SU-DHL-6 (cell line): ENCODE measurements at regions not wholly inside any gene's neighbourhood (a gene's known extent, or its start where the extent isn't known, plus 50 kb on each side); places are given as distances from the start of the nearest gene placed in this dataset.
"Not testable (repeated sequence)": the region's sequence is repeated elsewhere in the genome, so short reads cannot be mapped to it uniquely, and the experiment has no call there.

ENCODE experiments used
- H2AFZ ChIP-seq: fragments of 200-600 bp; sonication (generic); 2 replicates; pipeline ENCODE4 v1.6.1; 2014; ENCODE audit warnings: low read depth, mild to moderate bottlenecking, moderate library complexity, mixed read lengths, antibody characterized with exemption, low read length; ENCODE audit not compliant: severe bottlenecking
- H3F3A ChIP-seq: fragments of 200-600 bp; shearing (Covaris generic); 2 replicates; pipeline ENCODE4 v1.6.0; 2016; ENCODE audit warnings: antibody characterized with exemption, mild to moderate bottlenecking; ENCODE audit not compliant: insufficient read depth
- H3K27ac ChIP-seq: fragments of 200-600 bp; sonication (generic); 2 replicates; pipeline ENCODE4 v1.5.1; 2016; ENCODE audit warnings: low read depth, mild to moderate bottlenecking, low read length, moderate library complexity, mixed read lengths
- H3K27me3 ChIP-seq: fragments of 200-600 bp; sonication (generic), shearing (Covaris generic); 2 replicates; pipeline ENCODE4 v1.6.0; 2014; ENCODE audit warnings: mild to moderate bottlenecking, low read length
- H3K36me3 ChIP-seq: fragments of 200-600 bp; sonication (generic); 2 replicates; pipeline ENCODE4 v1.6.1; 2014; ENCODE audit warnings: mild to moderate bottlenecking, low read length, mixed read lengths
- H3K4me2 ChIP-seq: fragments of 300-600, 200-600 bp; shearing (Covaris generic), sonication (generic); 2 replicates; pipeline ENCODE4 v1.6.0; 2014; ENCODE audit warnings: low read length, low read depth, mild to moderate bottlenecking; ENCODE audit not compliant: poor library complexity, severe bottlenecking
- H3K4me3 ChIP-seq: fragments of 200-600 bp; sonication (generic); 2 replicates; pipeline ENCODE4 v1.5.1; 2014; ENCODE audit warnings: antibody characterized with exemption, low read length, mild to moderate bottlenecking, mixed read lengths; ENCODE audit not compliant: insufficient read depth, poor library complexity, severe bottlenecking
- H3K79me2 ChIP-seq: fragments of 200-600 bp; sonication (generic); 2 replicates; pipeline ENCODE4 v1.6.1; 2014; ENCODE audit warnings: mild to moderate bottlenecking, low read length, moderate library complexity; ENCODE audit not compliant: insufficient read depth
- H3K9ac ChIP-seq: fragments of 200-600 bp; sonication (generic); 2 replicates; pipeline ENCODE4 v1.7.0; 2014; ENCODE audit warnings: mild to moderate bottlenecking, low read length
- H3K9me2 ChIP-seq: fragments of 200-600 bp; sonication (generic); replicated peaks from 2 replicates; pipeline ENCODE4 v1.6.1; 2014; ENCODE audit warnings: low read length; ENCODE audit not compliant: insufficient read depth
- H3K9me3 ChIP-seq: fragments of 200-600 bp; sonication (generic); 2 replicates; pipeline ENCODE4 v1.6.1; 2014; ENCODE audit warnings: low read length, mixed read lengths; ENCODE audit not compliant: insufficient read depth
- H4K20me1 ChIP-seq: fragments of 200-600 bp; sonication (generic); 2 replicates; pipeline ENCODE4 v1.6.1; 2014; ENCODE audit warnings: low read depth, mild to moderate bottlenecking, antibody characterized with exemption, low read length, moderate library complexity, mixed read lengths
- EZH2phosphoT487 ChIP-seq: fragments of 200-600 bp; sonication (generic), shearing (Covaris generic); conservative IDR thresholded peaks from 2 replicates; pipeline ENCODE4 v1.6.1; 2018; ENCODE audit warnings: mild to moderate bottlenecking, antibody characterized with exemption, low read length, moderate library complexity, mixed read lengths
- TF ChIP-seq, protein P1 (sequence below): fragments of 200-600 bp; sonication (generic); IDR thresholded peaks from one replicate; pipeline ENCODE4 v1.5.1; 2017; ENCODE audit warnings: antibody characterized with exemption, mild to moderate bottlenecking, low read length, moderate library complexity; ENCODE audit not compliant: insufficient read depth, poor library complexity, severe bottlenecking

DNA sequence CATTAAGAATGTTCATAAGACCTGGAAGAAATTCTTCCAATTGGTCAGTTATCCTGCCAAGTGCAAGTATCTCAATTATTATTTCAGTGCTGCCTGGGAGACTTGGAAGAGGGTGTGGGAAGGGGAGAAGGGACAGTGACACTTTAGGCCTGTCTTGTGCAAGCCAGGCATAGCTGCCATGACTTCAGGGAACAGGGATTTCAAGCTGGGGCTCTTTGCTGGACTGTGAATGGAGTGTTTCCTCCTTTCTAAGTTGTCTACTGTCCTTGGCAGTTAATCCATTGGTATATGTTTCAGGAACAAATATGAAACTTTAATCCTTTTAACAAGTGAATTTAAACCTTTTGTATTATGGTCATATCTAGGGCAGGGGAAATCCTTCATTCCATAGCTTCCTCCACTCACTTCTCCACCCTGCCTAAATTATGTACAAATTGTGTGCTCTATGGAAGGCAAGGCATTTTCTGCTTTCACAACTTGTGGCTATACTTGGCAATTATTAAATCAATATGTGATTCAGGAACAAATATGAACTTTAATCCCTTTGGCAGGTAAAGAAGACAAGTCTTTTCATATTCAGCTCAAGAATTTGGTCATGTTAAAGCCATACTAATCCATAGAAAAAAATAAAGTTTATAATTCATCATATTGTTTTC lies 72.7 kb upstream of the IL33 start:
- H3K9me3 ChIP-seq, result no peaks in the 10 kb centered on the region
- H3K4me2 ChIP-seq, result no peak overlapping the region
- no peak for TF ChIP-seq EZH2phosphoT487
- TF ChIP-seq, protein P1, sequence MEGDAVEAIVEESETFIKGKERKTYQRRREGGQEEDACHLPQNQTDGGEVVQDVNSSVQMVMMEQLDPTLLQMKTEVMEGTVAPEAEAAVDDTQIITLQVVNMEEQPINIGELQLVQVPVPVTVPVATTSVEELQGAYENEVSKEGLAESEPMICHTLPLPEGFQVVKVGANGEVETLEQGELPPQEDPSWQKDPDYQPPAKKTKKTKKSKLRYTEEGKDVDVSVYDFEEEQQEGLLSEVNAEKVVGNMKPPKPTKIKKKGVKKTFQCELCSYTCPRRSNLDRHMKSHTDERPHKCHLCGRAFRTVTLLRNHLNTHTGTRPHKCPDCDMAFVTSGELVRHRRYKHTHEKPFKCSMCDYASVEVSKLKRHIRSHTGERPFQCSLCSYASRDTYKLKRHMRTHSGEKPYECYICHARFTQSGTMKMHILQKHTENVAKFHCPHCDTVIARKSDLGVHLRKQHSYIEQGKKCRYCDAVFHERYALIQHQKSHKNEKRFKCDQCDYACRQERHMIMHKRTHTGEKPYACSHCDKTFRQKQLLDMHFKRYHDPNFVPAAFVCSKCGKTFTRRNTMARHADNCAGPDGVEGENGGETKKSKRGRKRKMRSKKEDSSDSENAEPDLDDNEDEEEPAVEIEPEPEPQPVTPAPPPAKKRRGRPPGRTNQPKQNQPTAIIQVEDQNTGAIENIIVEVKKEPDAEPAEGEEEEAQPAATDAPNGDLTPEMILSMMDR, result no peak
- no peak overlapping the region for H2AFZ ChIP-seq
- H3K27me3 ChIP-seq, result no peaks in the 10 kb centered on the region
- no peak overlapping the region for H3K27ac ChIP-seq
- H3K36me3 ChIP-seq, result no peaks in the 10 kb centered on the region
- no peak overlapping the region for H3K9ac ChIP-seq
- H3K9me2 ChIP-seq, result no peaks in the 10 kb centered on the region
- no peaks in the 10 kb centered on the region for H3K79me2 ChIP-seq
- no peak overlapping the region for H3K4me3 ChIP-seq
- no peaks in the 10 kb centered on the region for H3F3A ChIP-seq
- H4K20me1 ChIP-seq, result no peaks in the 10 kb centered on the region

DNA sequence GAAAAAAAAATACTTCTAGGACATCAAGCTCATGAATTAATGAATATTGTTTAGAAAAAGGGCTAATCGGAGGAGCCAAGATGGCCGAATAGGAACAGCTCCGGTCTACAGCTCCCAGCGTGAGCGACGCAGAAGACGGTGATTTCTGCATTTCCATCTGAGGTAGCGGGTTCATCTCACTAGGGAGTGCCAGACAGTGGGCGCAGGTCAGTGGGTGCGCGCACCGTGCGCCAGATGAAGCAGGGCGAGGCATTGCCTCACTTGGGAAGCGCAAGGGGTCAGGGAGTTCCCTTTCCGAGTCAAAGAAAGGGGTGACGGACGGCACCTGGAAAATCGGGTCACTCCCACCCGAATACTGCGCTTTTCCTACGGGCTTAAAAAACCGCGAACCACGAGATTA lies 79.8 kb upstream of the IL33 start:
- not testable (repeated sequence) for H3K4me3 ChIP-seq, H3K4me2 ChIP-seq, H2AFZ ChIP-seq

DNA sequence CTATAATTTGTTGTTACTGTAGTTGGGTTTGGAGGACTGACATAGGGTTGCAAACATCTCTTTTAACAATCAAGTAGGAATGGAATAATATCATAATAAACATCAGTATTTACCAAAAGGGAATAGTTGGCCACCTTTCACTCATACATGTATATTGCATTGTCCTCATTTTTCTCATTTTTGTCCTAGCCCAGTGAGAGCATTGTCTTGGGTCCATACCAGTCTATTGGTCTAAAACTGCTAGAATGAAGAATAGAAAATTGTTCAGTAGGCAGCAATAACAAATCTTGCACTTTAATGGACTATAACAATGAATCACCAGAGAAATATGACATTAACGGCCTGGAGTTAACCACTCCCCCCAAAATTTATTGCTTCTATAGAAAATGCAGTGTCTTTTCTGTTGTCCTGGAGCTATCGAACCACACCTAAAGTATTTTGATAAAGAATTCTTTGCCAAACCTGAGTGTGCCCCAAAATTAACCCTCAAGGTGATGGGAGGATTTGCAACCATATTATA lies 80.9 kb upstream of the IL33 start:
- no peaks in the 10 kb centered on the region for H3K36me3 ChIP-seq
- no peaks in the 10 kb centered on the region for H3K79me2 ChIP-seq
- H4K20me1 ChIP-seq, result no peaks in the 10 kb centered on the region
- no peaks in the 10 kb centered on the region for H3F3A ChIP-seq
- H3K4me2 ChIP-seq, result no peak overlapping the region
- no peak for TF ChIP-seq EZH2phosphoT487
- TF ChIP-seq, protein P1, result no peak
- H3K9me2 ChIP-seq, result no peaks in the 10 kb centered on the region; the same call in 1 of the 2 replicates
- H3K9ac ChIP-seq, result no peak overlapping the region
- no peak overlapping the region for H3K27ac ChIP-seq
- no peak overlapping the region for H3K4me3 ChIP-seq
- no peaks in the 10 kb centered on the region for H3K27me3 ChIP-seq
- no peak overlapping the region for H2AFZ ChIP-seq
- no peaks in the 10 kb centered on the region for H3K9me3 ChIP-seq

More for the DNA sequence above, 79.8 kb upstream of the IL33 start:
- not testable (repeated sequence) for H4K20me1 ChIP-seq, H3K9me3 ChIP-seq, H3K36me3 ChIP-seq, H3K9me2 ChIP-seq, H3K9ac ChIP-seq, H3K27ac ChIP-seq, H3K79me2 ChIP-seq, H3F3A ChIP-seq, H3K27me3 ChIP-seq

DNA sequence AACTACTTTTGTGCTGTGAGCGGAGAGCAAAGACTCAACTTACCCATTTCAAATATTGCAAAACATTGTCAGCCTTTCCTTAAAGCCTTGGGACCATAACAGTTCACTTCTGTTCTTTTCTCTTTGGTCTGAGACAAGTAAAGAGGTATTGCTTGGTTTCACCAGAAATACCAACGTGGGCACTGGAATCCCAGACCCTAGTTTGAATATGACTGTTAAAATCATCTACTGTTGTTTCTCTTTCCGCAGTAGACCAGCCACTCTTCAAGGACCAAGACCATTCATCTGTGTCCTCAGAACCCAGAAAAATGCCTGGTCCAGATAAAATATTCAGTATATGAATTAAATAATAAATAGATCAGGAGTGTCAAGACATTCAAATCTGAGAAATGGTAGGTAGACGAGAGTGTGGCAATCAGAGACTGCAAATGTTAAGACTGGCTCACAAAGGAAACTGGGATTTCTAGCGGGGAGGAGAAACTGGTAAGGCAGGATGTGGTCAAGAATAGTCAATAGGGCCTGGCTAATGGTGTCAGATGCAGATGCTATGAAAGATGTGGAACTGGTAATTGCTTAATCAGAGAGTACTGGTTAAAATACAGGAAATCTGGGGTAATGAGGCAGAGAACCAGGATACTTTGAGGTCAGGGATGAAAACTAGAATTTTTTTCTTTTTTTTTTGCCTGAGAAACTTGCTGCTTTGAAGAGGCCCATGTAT lies 82.1 kb upstream of the IL33 start:
- Histone ChIP-seq H4K20me1 (no peaks in the 10 kb centered on the region), H3K27me3 (no peaks in the 10 kb centered on the region), H3K4me2 (no peak overlapping the region), H3K36me3 (no peaks in the 10 kb centered on the region), H2AFZ (no peak overlapping the region), H3K27ac (no peak overlapping the region), H3K9me2 (no peaks in the 10 kb centered on the region; the same call in 1 of the 2 replicates), H3K9ac (no peak overlapping the region), H3K4me3 (no peak overlapping the region), H3F3A (no peaks in the 10 kb centered on the region), H3K79me2 (no peaks in the 10 kb centered on the region), H3K9me3 (no peaks in the 10 kb centered on the region)
- TF ChIP-seq, protein P1, result no peak
- no peak for TF ChIP-seq EZH2phosphoT487
